Retina (tissue), 1 donor: ENCODE measurements at regions not wholly inside any gene's neighbourhood (a gene's known extent, or its start where the extent isn't known, plus 50 kb on each side); places are given as distances from the start of the nearest gene placed in this dataset.
A peak's percentile ranks its signal among the peaks of the same experiment; 100 is the strongest.

Experiments
- DNase-seq: peaks from one replicate; pipeline ENCODE4 v3.0.0-alpha.2; 2016

DNA sequence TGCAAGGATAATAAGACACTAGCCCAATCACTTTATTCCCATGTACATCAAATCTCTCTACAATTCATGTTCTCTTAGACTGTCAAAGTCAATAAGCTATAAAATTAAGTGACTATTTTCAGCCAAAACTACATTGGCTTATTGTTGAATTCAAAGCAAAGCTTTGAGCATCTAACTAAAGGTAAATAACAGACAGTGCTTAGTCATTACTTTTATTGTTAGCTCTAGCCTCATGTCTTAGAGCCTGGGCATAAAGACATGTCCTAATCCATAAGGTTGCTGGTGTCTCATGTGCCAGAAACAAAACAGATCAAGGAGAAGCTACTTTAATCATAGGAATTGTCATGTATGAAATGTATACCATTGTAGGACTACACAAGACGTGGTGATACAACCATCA, 103.1 kb upstream of the UNC5C start:
- no peak for DNase-seq

DNA sequence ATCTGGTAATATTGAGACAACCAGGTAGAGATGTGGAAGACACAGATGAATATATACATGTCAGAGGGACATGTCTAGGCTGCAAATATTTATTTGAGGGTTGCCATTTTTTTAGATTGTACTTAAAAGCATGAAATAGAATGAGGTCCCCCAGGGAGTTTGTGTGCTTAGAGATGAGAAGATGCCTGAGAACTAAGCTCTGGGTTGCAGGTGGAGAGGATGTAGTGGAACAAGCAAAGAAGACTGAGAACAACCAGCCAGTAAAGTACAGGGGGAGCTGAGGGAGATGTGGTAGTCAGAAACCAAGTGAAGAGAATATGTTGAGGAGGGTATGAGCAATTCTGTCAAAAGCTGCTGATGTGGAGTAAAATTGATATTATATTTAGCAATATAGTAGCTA, 95.6 kb upstream of the UNC5C start:
- DNase-seq, result no peak

DNA sequence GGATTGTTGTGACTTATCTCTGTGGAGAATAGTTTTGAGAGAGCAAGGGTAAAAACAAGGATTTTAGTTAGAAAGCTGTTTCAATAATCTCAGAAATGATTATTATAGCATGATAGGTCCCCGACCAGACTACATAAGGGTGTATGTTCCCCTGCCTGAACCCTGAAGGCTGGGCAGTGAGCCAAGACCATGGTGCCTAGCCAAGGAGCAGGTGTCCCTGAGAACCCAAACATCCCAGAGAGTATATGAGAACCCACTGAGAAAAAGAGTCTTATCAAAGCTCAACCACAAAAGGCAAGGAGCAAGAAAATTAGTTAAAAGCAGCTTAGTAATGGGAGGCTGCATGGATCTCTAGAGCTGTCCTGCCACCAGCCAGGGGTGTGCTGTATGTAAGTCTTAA, 94.9 kb upstream of the UNC5C start:
- DNase-seq, result no peak

DNA sequence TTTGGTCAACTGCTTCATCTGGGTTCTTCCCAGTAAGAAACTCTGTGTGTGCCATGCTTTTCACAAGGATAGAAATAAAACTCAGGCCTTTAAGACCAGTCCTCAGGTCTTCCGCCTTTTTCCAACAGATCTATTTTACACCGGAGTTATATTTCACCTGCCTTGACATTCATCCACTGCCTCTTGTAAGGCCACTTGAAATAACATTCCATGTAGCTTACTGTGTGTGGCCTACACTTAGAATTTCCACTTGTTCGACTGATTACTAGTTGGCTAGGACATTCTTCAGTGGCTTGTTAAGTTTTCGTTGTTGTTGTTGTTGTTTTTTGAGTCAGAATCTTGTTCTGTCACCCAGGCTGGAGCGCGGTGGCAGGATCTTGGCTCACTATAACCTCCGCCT, 92.8 kb upstream of the UNC5C start:
- no peak for DNase-seq

DNA sequence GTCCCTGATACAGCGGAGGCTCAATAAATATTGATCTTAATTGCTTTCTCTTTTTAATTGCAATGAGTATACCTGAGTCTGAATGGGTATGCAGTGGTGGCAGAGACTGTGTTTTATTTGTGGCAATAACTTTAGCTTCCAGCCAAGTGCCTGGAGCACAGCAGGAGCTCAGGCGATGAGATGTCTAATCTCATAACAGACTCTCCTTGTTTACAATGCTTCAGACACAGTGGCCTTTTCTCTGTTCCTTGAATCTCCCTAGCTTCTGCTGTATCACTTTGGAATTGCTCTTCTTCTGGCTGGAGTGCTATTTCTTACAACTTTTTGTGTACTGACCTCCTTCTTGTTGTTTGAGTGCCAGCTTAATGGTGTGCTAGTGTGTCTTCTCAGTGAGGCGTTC, 91.5 kb upstream of the UNC5C start:
- peak; percentile 37 for DNase-seq

DNA sequence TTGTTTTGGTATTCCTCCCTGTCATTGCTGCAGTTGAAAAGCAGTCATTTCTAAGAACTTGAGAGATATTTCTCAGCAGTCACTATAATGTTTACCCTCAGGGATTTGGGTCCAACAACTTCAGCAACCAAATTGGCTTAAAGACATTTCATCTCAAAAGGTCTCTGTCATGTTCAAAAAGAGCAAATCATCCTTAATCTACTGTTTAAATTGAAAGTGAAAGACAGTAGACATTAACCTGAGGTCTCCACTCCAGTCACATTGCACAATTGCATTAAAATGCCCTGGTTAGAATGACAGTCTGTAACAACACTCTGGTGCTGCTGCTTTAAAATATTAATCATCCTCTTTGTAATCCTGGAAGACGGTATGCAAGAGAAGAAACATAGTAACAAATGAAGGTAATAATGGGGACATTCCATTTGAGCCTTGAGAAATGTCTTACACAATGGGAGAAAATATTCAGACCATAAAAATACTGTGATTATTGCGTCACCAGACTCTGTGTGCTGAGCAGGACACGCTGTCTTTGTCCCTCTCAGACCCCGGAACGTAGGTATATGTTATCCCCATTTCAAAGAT, 90.2 kb upstream of the UNC5C start:
- peak; percentile 25 for DNase-seq

DNA sequence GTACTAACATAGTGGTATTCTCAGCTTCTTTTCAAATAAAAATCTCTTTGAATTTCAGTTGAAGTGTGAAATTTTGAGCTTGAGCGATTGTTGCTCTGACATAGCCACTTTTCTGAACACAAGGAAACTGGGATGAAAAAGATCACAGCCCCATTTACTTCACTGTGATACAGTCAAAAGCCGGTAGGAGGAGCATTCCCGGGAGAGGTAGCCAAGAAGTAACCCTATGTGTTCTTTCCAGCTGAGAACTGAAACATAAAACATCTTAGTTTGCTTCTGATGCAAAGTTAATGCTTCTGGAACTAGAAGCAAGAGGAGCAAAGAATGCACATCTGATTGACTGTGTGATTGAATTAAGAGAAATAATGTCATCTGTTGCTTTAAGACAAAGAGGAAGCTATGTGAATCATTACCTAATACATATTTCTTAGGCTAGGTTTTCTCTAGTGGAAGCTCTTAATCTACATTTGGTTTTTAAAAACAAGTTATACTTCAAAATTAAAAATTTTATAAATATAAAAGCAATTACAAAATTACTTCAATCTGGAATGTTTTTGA, 88.3 kb upstream of the UNC5C start:
- DNase-seq, result peak; percentile 20

DNA sequence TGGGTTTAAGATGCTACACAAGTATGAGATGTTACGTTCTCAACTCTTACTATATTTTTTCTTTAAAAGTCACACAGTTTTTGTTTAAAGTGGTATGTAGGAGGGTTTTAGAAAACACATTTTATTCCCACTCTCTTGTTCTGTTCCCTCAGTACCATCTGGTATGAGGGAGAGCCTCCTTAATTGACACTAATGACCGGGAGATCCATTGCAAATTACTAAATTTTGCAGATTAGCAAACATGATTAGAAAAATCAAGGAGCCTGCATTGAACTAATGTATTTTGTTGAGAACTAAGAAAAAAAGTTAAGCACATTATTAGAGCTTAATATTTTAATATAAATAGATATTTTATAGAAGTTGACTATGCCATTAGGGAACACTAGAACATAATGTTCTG, 87.3 kb upstream of the UNC5C start:
- DNase-seq, result no peak

DNA sequence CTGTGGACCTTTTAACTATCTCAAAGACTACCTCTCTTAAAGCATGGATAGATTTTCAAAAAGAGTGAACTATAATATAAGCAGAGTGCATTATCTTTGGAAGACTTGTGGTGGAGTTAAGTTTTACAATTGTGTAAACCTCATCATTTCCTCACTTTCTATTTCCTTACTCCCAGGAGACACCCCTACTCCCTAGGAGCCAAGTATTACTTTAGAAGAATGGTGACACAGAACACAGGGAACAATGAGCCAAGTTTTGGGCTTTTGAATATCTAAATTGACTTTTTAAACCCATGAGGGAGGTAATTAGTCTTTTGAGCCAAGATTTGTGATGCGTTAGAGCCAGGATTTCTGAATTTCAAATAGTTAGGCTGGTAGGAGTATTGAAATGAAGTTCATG, 78.9 kb upstream of the UNC5C start:
- no peak for DNase-seq

DNA sequence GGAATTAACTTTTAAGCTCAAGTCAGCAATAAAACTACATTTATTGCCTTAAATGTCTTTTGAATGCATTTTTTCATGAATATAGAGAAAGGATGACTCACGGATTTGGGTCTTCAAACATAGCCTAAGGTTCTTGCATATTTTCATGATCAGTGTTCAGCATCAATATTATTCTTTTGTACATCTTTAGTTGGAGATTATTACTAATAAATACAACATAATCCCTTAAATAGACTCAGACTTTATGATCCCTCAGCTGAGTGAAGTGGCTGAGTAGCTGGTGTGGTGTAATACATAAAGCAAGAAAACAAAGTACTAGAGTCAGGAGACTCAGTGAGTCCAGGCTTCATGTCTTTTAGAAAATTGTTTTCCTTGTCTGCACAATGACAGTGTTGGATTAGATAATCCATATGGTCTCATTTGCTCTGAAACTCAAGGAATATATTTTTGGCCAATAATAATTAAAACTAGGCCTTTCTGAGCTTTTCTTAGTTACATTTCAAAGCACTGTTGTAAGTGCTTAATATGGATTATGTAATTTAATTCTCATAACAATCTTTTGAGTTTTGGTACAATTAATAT, 78.3 kb upstream of the UNC5C start:
- DNase-seq, result no peak

DNA sequence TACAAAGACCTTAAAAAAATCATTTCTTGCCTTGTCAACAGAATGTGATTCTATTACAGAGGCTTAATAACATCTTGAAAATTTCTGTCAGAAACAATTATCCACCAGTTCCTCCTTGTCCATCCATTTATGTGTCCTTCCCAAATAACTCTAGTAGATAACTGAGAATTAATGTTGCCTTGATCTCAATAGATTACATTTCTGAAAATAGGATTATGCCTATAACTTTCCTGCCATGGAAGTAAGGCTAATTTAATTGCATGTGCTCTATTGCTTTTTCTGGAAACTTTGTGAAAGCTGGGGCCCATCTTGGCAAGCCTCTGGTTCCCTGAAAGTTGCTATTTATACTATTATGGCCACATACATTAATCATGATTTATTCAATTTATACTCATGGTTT, 76.2 kb upstream of the UNC5C start:
- DNase-seq, result no peak

DNA sequence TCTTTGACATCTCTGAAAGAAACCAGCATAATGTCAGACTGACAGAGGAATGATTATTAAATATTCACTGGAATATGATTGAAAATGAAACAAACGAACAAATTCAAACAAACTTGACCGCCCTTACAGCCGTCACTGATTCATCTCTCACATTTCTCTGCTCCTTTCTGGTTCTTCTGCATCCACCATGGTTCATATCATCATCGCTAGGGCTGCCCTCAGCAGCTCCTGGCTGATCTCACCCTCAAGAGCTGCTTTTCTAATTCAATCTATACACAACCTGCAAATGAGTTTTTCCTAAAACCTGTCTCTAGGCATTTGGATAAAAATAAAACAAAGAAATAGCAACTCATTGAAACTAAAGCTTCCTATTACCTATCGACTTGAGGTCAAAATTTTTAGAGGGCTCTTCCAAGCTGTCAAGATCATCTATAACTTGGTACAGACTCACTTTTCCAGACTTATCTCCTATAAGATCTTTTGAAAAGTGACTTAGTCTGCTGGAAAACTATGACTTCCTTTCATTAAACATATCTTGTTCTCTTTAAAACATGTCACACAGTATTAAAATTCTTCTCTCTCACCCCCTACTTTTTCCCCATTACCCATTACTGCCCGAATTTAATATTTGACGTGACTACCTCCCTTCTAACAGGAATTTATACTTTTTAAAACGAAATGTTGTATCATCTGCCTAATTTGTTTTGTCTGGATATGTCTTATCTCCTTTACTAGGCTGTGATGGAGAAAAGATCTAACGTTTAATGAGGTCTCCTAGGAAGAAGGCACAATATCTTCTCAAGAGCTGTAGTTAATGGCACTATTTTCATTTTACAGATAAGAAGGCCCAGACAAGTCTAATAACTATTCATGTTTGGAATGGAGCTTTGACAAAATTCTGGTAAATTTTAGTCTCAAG, 71.0 kb upstream of the UNC5C start:
- no peak for DNase-seq

DNA sequence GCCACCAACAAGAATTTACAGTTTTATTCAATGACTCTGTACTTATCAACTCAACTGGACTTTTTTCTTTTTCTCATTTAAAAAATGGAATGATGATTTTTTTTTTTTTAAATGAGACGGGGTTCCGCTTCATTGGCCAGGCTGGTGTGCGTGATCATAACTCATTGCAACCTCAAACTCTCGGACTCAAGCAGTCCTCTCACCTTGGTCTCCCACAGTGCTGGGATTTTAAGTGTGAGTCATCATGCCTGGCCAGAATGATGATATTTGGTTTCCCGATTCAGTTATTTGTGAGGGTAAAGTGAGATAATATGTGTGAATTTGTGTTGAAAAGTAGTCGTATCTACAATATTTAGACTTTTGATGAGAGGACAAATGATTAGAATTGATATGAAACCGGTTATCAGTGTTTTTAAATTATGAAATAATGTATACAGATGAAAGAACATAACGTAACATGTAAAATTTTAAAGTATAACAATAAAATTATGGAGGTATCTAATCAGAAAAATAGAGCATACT, 66.0 kb upstream of the UNC5C start:
- no peak for DNase-seq

DNA sequence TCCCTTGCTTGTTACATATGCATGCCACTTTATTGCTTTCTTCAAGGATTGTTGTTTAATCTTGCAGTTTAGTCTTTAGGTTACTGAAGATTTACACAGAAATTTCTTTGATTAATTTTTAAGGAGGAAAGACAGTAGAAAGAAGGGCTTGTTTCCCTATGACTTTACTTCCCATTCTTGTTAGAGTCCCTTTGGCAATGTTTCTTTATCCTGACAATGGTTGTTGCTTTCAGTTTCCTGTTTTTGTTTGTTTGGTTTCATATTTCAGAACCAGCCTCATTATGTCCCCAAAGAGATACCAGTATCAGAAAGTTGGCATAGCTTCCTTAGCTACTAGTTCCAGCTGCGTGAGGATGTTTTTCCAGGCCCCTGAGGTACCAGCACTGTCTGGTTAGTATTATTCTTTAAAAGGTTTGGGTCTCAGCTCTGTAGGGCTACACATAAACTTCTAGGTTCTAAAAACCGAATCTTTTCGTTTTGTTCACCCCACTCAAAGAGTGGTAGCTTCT, 61.3 kb upstream of the UNC5C start:
- no peak for DNase-seq

DNA sequence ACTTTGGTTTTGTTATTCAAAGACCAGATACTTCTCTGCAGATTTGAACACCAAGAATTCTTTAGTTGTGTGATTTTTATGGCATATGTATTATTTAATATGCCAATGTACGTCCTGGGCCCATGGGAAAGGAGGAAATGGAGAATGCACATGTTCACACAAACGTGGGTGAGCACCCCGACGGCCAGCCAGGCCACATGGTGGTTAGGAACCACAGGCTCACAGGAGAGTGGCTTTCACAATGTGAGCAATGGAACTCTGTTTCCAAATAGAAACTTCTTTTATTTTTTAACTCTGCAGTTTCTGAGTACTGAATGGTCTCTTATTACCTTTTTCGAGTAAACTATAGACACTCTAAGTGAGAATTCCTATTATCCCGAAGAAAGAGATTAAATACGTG, 58.0 kb upstream of the UNC5C start:
- DNase-seq, result no peak

DNA sequence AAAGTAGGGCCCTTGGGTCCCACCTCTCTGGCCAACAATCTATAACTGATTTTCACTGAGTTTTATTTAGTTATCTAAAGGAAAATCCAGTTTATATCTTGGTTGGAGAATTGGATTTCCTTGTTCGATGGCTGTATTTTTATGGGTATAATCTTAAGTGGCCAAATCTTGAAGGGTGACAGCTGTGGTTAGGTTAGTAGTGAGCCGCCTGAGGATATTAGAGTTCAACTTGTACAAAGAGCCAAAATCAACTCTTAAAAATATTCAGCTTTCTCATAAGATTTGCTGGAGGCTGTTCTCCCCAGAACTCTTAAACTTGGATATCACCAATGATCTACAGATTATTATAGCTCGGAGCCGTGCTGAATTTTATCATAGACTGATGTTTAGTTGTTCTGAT, 54.6 kb upstream of the UNC5C start:
- no peak for DNase-seq

DNA sequence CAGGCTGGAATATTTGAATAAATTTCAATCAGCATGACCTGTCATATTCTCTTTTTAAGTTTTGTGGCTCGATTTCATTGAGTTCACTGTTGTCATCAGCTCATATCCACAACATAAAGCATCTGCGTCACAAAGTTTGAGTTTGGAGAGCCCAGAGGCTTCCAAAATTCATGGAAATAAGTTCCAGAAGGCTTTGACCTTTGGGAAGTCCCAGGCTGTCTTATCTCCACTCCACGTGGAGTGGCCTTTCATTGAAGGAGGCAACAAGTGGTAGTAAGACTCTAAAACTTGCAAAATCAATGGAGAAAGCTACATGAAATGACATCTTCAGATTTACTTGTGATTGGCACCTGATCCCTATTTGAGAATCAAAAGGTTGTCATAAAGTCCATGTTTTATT, 54.1 kb upstream of the UNC5C start:
- no peak for DNase-seq

DNA sequence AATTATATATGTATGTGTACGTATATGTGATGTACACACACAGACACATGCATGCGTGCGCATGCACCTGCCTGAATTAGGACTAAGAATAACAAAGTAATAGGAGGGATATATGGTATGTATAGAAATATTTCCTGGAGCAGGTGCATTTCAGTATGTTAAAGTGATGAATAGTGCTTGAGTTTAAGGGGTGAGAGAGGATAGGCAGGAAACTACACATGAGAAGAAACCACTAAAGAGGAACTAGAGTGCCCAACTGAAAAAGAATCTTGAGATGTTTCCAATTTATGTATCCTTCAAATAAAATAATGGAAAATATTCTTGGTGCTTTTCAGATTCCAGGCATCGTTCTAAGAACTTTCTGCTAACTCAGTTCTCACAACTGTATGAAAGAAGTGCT, 52.6 kb upstream of the UNC5C start:
- DNase-seq, result no peak

DNA sequence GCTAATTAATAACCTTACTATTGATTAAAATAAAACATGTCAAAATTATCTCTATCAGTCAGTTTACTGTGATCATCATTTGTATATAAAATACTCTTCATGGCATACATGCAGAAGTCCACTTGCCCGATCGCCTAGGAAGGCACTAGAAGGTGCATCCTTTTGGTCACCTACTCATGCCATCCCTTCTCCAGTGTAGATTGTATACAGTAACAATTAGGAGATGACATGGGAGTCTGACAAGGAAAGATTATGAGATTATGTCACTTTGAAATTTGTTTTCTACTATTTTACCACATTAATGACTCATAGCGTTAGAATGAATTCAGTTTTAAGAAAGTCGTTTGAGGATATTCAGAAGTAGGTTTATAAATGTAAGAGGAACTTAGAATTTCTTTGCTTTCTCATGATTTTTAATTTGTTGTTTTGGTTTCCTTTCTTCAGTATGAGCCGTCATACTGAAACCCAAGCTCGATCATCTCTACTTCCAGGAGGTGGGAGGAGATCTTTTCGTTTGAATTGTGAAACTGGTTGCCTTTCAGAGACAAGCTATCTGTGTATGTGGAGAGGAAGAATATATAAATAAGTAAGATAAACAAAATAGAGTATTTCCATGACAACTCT, 51.1 kb upstream of the UNC5C start:
- no peak for DNase-seq
